Inflammatory macrophage (primary cell): ENCODE measurements at regions not wholly inside any gene's neighbourhood (a gene's known extent, or its start where the extent isn't known, plus 50 kb on each side); places are given as distances from the start of the nearest gene placed in this dataset.

Experiments
- DNase-seq, 2 donors: peaks; one replicate each; pipeline ENCODE4 v3.0.0-alpha.2; 2020 to 2022

DNA sequence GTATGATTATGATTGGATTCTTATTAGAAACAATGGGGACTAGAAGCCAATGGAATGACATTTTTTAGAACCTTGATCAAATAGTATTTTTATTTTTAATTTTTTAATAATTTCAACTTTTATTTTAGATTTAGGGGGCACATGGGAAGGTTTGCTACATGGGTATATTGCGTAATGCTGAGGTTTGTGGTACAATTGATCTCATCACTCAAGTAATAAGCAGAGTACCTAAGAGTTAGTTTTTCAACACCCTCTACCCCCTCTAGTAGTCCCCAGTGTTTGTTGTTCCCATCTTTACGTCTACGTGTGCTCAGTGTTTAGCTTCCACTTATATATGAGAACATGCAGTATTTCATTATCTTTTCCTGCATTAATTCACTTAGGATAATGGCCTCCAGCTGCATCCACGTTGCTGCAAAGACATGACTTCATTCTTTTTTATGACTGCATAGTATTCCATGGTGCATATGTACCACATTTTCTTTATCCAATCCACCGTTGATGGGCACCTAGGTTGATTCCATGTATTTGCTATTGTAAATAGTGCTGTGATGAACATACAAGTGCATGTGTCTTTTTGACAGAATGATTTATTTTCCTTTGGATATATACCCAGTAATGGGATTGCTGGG is 281.1 kb upstream of the MAN1A1 start:
- no peak for DNase-seq

DNA sequence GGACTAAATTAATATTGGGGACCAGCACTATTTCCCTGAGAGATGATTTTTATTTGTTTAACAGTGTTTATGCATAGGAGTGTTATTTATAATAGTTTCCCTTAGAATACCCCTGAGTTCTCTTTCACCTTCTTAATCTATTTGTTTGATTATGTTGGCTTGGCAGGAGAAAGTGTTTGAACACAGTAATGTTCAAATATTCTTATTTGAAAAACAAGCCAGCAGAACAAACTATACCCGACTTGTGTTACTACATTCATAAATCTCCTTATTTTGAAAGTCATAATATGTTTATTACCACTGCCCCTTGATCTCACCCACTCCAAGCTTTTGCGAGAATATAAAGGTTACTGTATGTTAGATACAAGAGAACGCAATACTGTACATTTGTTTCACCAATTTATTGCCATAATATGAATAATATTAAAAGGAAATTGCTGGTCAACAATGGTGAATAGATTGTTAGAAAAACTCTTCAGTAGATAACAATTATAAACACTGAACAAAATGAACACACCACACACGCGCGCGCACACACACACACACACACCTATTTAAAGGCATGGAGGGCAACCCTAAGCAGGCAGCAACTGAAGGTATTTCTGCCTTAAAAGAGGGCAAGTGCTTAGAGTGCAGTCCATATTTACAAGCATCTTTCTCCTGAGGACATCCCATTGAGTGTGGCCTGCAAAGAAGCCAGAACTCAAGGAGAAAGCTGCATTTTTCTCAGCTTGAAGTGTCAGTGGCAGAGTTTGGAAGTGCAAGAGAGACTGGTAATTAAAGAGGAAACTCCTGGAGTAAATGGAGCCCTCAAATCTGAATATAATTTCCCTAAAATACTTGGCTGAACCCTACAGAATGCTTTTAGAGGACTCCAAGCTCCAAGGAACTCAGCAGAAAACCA is 279.4 kb upstream of the MAN1A1 start:
- no peak for DNase-seq

DNA sequence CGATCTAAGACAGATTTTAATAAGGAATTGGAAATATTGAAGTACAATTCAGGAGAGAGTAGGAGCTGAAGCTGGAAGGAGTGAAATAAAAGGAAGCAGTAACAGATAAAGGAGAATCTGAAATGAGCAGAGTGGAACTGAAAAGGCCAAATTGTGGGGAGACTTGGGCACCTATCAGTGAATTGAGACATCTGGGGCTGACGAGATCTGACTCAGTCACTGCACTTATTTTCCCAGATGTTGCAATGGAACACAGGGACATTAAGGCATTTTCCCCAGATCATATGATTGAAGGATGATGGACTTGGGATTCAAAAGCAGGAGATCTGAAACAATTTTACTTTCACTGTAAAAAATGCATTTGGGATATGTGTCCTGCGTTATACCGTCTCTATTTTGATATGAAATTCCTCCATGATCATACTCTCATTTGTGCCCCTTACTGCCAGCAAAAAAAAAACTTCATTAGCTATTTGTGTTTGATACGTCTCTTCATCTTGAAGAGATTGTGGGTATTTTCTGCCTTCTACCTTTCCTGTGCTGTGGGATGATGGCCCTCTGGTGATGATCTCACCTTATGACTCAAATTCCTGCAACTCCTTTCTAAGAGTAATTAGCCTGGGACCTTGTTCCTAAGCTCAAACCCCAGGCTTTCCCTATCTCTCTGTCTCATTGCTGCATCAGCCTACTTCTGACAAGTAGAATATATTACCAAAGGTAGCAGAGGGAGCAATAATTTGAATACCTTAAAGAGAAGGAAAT is 278.5 kb upstream of the MAN1A1 start:
- no peak for DNase-seq

DNA sequence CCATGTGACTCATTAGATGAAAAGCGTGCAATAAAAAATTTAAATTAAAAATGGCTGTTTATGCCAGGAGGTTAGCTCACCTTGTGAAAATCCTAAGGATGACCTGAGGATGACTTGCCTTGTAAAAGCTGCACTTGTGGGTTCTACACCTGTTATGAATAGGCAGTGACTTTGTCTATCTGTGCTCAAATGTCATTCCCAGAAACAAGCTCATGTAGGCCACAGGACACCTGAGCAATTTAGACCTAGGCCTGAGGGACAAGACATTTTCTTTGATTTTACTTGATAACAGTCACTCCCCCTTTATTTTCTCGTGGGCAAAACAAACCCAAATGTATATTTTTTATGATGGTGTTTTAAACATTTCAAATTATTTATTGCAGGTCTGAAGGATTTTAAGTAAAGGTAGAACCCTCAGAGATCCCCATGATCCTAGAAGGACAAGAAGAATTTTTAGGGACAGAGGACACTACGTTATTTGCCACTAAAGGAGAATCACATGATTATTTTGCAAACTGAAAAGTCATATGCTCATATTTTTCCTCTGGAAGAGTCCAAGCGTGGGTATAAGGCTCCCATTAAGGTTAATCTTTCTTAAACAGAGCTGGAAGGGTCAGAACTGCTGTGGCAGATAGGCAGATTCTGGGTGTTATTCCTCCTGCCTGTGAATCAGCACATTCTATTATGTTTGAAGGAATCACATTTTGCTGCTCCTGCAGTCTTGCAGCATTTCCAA is 277.5 kb upstream of the MAN1A1 start:
- no peak for DNase-seq

DNA sequence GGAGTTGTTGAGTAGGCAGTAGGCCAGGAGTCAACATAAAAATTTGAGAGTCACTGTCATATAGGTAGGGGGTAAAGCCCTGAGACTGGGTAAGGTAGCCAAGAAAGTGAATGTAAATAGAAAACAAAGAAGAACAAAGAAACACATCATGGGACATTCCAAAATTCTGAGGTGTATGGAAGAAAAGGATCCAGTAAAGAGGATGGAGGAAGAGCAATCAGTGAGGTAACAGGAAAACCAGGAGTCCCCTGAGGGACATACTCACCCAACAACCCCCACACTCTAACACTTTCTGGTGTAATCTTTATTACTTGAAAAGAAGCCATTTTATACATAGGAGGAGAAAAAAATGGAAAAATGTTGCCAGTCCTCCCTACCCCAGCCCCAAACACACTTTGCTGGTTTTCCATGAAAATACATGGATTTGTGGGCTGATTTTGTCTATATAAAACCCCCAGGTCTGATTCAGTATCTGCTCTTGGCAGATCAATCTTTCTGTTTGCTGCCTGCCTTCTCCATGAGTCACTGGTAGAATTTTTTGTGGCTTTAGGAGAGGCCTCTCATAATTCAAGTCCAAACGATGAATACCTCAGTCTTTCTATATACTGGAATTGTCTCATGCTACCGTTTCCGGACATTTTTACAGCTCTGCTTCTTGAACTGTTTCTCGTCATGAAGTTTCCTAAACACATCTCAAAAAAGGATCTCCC is 271.4 kb upstream of the MAN1A1 start:
- DNase-seq: no peak

DNA sequence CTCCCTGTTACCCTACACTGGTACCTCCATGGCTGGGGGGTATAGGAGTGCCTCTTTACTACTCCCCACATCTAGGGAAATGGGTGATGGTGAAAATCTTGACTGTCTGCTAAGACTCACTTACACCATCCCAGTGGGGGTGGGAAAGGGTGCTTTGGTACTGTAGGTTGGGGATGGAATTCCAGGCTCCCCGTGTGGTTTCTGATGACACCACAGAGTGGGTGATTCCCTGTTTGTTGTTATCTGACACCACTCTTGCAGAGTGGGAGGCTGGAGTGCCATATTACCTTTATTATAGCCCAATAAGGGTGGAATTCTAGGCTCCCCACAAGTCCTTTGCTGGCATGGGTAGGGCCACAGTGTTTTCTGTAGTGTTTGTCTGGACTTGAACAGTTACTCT is 264.6 kb upstream of the MAN1A1 start:
- DNase-seq: no peak

DNA sequence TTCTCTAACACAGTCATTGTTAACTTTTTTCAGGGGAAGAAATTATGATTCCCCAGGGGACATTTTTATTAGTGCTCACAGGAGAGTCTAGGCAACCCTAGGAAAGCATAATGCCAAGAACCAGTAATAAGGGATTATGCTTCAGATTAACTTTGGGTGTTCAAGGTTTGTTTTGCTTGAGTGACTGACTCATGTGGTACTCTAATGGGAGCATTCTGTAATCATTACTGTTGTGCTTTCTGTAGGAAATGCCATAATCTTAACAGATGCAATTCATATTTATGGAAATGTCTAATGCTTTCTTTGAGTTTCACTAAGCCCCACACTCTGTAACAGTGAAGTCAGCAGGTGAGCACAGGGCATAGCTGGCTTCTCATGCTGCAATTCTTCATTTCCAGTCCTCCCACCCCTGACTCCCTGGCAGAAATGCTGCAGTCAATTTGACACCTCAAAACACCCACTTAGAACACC is 263.4 kb upstream of the MAN1A1 start:
- DNase-seq: no peak

DNA sequence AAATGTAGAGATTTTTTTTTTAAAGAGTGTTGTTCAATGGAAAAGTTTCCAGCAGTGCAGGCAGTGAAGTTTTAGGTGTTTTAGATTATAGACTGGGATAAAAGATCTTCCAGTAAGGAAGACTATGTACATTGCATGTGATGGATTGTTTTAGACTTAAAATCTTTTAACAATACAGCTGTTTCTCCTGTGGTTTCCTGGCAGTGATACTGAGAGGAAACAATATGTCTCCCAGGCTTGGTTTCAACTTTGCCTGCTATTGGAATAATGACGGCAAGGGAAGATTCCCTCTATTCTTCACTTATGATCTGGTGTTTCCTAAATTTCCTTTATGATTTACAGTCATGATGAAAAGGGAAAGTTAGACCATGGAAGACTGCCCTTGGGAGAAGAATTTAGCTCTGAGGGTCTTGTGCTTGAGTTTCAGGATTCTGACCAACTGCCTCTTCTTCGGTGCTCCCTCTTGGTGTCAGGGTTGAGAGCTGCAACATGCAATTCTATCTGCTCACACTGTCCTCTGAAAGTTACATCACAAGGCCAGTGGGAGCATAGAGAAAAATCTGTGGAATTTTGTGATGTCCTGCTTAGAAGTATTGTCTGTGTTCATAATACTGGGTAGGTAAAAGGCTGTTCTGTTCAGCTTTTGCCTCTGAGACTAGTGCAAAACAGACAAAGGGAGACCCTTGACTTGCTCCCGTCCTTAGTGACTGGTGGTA is 262.8 kb upstream of the MAN1A1 start:
- DNase-seq: no peak

DNA sequence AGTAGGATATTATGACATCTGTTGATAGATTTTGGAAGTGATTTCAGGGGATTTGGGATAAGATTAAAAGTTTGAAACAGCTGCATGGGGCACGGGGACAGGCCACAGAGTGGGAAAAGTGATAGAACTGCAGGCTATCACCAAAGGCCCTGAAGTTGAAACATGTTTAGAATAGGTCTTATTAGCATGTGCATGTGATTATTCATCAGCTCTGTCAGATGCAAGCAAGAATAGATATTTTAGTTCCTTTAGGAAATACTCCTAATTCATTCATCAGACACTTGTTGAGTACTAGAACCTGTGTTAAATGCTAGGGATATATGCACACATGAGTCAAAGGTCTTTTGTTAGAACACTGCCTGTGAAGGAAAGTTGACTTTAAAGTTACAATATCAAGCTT is 261.2 kb upstream of the MAN1A1 start:
- no peak for DNase-seq

DNA sequence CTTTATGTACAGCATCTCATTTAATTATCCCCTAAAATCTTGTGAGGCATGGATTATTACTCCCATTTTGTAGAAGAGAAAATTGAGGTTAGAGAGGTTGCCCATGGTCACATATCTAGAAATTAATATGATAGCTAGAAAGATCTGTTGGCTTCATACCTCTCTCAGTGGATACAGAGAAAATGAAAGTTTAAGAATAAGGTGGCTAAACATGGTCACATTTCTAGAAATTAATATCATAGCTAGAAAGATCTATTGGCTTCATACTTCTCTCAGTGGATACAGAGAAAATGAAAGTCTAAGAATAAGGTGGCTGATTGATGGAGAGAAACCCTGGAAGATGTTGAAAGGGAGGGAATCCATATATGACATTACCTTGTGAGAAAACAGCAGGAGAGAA is 260.7 kb upstream of the MAN1A1 start:
- no peak for DNase-seq

DNA sequence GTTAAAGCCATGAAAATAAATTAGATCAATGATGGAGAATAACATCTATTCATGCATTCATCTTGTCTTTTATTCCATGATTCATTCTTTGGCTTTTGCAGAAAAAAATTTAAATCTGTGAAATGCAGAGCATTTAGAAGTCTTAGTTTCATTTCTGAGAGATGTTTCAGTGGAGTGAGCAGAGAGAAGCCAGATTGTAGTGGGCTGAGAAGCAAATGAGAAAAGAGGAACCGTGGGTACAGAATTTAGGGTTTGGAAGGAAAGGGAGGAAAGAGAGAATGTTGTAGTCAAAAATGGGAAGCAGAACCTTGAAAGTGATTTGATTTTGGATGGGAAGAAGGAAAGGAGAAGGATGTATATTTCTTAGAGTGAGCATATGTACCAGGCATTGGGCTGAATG is 260.3 kb upstream of the MAN1A1 start:
- DNase-seq: no peak

DNA sequence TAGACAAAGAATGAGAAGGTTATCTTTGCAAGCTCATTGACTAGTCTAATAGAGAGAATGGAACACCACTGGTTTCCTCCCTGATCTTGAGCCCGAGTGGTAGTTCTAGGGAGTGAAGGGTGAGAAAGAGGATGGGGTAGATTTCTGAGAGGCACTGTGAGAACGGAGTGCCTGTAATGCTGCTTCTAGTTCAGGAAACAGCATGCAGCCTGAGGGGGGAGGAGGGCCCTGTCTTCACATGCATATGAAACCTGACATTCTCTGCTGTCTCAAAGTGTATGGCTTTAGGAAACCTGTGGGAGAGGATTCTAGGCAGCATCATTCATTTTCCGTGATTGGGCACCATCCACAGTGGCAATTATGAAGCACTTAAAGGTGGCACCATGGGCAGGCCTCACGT is 259.4 kb upstream of the MAN1A1 start:
- no peak for DNase-seq

DNA sequence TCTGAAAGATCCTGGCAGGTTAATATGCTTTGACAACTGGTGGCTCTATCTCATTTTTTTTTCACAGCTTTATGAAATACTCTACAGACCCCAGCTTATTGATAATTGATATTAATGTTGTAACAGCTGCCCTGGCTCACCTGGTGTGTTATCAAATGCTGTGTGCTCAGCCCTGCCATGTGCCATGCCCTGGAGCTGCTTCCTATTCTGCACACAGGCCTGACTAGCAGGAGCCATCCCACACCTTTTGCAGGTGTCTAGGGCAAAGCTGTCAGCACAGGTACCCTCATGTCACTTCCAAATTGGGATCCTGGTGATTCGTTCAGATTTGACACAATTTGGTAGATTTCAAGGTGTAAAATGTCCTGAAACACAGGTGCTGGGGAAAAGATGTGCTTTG is 254.6 kb upstream of the MAN1A1 start:
- no peak for DNase-seq

DNA sequence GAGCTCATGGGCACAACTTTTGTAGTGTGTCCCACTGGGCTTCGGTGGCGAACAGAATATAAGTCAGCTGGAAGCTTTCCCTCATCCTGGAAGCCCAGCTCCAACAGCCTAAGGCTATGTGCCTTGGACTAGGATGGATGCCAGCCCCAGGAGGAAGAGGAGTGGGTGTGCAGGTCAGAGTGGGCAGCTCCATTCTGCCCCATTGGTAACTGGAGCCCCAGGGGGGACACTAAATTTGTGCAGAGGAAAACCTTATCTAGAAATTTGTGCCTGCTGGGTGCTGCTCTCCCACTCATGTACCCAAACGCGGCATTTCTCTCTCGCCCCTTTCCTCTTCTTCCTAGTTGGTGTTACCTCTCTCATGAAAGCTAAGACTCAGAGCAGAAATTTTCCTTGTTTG is 253.9 kb upstream of the MAN1A1 start:
- no peak for DNase-seq

DNA sequence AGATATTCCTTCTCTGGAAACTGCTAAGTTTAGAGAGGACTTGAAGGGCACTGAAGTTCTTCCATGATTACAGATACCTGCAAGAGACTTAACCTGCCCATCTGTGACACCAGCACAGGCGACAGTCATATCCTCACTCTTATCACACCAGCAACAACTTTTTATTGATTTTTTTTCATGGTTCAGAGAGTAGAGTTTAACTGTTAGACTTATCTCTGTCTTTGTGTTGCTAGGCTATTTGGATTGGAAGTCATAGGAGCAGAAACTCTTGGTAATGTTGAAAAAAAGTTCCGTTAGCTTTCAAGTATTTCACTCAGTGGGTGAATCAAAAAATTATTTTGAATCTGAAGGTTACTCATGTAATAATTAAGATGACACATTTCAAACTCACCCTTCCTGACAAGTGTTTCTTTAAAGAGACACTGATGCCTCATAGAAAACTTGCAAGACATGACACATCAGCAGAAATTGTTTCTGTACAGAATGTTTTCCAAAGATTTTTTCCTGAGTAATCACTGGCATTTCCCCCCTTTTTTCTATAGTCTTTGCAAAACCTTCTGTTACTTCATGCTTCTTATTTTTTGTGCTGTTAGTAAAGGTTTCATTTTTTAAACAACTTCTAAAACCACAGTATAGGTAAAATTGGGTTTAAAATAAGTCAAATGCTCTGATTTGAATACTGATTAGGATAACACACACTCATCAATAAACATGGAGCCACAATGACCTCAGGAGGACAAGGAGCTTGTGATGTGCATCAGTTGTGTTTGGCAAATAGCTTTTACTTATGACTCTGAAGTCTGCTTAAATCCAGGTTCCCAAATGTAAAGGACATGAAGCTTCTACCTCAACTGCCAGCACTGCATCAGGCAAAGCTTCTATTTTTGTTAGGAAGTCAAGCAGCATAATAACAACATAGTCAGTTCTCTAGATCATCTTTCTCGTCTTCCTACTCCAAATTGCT is 252.9 kb upstream of the MAN1A1 start:
- no peak for DNase-seq

DNA sequence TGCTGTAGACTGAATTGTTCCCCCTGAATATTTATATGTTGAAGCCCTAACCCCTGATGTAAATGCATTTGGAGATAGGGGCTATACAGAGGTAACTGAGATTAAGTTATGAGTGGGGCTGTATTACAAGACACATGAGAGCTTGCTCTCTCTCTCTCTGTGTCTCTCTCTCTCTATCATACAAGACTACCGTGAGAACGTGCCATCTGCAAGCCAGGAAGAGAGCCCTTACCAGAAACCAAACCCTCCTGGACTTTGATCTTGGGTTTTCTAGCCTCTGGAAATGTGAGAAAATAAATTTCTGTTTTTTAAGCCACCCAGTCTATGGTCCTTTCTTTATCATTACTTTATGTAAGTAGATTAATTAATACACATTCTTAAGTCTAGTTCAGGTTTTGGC is 249.3 kb upstream of the MAN1A1 start:
- no peak for DNase-seq

DNA sequence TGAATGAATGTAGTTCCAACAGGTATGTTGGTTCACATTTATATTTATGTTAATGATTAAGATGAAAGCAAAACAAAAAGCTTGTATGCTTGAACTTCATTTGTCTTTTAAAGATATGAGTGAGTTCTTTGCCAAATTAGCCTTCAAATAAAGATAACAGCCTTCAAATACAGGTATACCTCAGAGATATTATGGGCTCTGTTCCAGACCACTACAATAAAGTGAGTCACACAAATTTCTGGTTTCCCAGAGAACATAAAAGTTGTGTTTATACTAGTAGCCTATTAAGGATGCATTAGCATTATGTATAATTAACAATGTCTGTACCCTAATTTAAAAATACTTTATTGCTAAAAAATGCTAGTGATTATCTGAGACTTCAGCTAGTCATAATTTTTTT is 245.3 kb upstream of the MAN1A1 start:
- DNase-seq: no peak

DNA sequence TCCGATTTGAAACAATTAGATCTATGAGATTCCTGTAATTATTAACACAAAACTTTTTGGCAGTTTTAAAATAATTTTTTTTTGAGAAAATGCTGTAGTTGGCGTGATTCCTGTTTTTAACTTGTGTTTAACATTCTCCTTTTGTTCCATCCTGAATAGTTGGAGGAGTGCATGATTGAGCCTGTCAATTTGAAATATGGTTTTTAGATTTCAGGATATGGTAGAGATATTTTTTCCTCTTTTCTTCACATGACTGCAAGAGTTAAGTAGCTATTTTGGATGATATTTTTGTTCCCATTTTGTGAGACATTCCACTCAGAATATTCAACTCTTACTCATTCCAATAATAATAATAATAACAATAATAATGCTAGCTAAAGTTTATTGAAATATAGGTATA is 241.7 kb upstream of the MAN1A1 start:
- DNase-seq: no peak

DNA sequence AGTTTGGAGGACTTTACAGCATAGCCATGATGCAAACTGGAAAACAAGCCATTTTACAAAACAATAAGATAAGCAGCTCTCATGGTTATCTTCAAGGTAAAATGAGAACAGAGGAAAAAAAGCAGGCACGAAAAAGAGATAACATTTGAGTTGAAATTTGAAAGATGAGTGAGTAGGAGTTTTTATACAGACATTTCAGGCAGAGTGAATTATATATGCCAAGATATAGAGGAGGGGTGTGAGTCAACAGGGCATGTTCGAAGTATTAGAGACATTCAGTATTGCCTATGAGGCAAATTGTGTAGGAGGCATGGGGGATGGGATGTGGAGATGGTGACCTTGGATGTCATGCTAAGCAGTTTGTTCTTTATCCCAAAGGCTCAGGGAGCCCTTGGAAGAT is 240.5 kb upstream of the MAN1A1 start:
- DNase-seq: no peak

DNA sequence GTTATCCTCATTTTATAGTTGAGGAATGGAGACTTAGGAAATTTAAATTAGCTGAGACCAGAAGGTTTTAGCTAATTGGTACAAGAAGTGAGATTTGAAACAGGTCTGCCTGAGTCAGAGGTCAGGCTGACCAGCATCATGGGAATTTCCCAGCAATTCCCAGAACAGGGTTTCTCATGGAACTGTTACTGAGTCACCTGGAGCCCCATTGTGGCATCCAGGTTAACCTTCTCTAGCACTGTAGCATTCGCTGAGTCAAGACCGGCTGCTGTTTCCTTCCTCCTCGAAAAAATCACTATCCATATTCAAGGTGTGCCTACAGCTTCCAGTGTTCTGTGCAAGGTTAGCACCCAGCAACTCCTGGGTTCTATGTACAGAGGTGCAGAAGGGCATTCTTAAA is 238.0 kb upstream of the MAN1A1 start:
- DNase-seq: no peak
